ENCODE measurements at regions not wholly inside any gene's neighbourhood (a gene's known extent, or its start where the extent isn't known, plus 50 kb on each side); places are given as distances from the start of the nearest gene placed in this dataset.

DNA sequence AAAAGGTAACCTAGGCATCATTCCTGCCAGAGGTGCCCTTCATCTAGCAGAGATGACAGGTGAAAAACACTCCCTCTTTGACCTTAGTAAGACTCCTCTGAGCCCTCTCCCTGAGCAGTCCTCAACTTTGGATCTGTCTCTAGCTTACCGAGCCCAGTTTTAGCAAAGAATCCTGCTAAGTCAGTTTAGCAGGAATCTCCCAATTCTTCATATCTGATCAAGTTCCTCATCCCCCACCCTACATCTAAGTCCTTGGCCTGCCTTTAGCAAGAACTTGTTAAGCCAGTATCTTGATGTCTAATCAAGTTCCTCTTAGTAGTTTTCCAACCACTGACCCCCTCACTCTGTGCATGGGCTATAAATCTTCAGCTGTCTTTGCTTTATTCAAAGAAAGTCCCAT lies 235.6 kb downstream of the OMA1 start:
- no peaks in the 10 kb centered on the region for H3K36me3 Mint-ChIP-seq (ENCODE audit: low read depth)
- POLR2A ChIA-PET = no interaction called here
- intact Hi-C loops (cut with micrococcal nuclease) = no loop called here

DNA sequence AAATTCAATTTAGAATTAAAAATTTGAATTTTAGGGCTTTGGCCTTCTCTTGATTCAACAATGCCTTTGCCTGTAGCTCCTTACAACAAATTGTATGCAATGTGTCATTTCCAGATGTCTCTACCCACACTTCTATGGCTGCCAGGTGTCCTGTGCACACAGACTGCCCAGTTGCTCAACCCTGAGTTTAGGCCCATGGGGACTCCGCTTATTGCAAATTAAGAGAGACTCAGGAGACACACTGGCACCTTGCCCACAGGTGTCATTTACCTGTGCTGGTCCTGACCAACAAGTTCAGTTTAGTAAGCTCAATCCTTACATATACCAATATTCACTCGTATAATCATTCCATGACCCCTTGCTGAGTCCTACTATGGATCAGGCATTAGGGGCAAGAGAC lies 236.1 kb downstream of the OMA1 start:
- H3K9me3 Mint-ChIP-seq = no peaks in the 10 kb centered on the region
- POLR2A ChIA-PET = no interaction called here
- no peaks in the 10 kb centered on the region for H3K4me1 Mint-ChIP-seq (ENCODE audit: low read depth)
- no peak overlapping the region for H3K27ac Mint-ChIP-seq
- intact Hi-C loops (cut with micrococcal nuclease) = no loop called here
- TF ChIP-seq, protein P1, sequence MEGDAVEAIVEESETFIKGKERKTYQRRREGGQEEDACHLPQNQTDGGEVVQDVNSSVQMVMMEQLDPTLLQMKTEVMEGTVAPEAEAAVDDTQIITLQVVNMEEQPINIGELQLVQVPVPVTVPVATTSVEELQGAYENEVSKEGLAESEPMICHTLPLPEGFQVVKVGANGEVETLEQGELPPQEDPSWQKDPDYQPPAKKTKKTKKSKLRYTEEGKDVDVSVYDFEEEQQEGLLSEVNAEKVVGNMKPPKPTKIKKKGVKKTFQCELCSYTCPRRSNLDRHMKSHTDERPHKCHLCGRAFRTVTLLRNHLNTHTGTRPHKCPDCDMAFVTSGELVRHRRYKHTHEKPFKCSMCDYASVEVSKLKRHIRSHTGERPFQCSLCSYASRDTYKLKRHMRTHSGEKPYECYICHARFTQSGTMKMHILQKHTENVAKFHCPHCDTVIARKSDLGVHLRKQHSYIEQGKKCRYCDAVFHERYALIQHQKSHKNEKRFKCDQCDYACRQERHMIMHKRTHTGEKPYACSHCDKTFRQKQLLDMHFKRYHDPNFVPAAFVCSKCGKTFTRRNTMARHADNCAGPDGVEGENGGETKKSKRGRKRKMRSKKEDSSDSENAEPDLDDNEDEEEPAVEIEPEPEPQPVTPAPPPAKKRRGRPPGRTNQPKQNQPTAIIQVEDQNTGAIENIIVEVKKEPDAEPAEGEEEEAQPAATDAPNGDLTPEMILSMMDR (IDR thresholded peaks at IDR 0.05) = no peak
- no peak overlapping the region for H3K4me3 Mint-ChIP-seq
- ATAC-seq = no peak
- no peaks in the 10 kb centered on the region for H3K36me3 Mint-ChIP-seq (ENCODE audit: low read depth)
- H3K27me3 Mint-ChIP-seq = no peaks in the 10 kb centered on the region
- no peak for DNase-seq
- CTCF ChIA-PET = no interaction called here

More for the DNA sequence above, 235.6 kb downstream of the OMA1 start:
- Mint-ChIP-seq H3K27me3 (no peaks in the 10 kb centered on the region), H3K4me3 (no peak overlapping the region), H3K27ac (no peak overlapping the region), H3K9me3 (no peaks in the 10 kb centered on the region), H3K4me1 (ENCODE audit: low read depth) (no peaks in the 10 kb centered on the region)
- CTCF ChIA-PET = no interaction called here
- TF ChIP-seq, protein P1 (IDR thresholded peaks at IDR 0.05) = no peak
- no peak for DNase-seq
- no peak for ATAC-seq

DNA sequence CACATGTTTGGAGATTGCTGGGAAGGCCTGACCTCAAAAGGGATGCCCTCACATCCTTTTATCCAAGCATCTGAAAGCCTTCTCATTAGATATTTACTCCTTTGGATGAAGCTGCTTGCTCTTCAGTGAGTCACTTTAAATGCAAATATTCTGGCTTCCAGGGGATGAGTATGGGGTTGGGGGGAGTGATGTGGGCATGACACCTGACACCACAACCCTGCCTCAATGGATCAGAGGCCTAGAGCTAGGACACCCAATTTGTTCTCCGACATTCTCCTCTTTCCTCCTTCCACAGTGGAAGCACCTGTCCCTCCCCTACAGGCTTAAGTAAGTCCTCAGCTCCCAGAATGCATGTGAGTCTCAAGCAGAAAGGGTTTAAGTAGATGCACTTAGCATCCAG lies 238.3 kb downstream of the OMA1 start:
- no peak overlapping the region for H3K4me3 Mint-ChIP-seq
- DNase-seq (no peak), ATAC-seq (no peak)
- H3K4me1 Mint-ChIP-seq (ENCODE audit: low read depth) = no peaks in the 10 kb centered on the region
- no peaks in the 10 kb centered on the region for H3K27me3 Mint-ChIP-seq
- H3K27ac Mint-ChIP-seq = no peak overlapping the region
- POLR2A ChIA-PET = no interaction called here
- intact Hi-C loops (cut with micrococcal nuclease) = no loop called here
- CTCF ChIA-PET = no interaction called here
- TF ChIP-seq, protein P1 (IDR thresholded peaks at IDR 0.05) = no peak
- no peaks in the 10 kb centered on the region for H3K9me3 Mint-ChIP-seq
- H3K36me3 Mint-ChIP-seq (ENCODE audit: low read depth) = no peaks in the 10 kb centered on the region

DNA sequence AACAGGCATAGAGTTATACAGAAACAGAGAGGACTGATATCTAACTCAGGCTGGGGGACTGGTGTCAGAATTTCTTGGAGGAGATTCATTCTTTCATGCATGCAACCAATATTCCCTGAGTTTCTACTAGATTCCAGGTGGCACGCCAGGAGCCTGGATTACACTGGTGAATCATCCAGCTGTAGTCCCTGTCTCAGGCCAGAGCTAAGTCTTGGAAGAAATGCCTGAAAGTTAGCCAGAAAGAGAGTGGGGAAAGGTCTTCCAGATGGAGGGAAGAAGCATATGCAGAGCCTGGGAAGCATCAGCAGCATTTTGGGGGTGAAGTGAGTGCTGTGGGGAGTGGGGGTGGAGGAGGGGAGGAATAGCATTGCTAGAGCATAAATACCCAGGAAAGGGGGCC lies 239.1 kb downstream of the OMA1 start:
- Mint-ChIP-seq H3K27me3 (no peaks in the 10 kb centered on the region), H3K27ac (no peak overlapping the region), H3K36me3 (ENCODE audit: low read depth) (no peaks in the 10 kb centered on the region), H3K4me3 (no peak overlapping the region), H3K9me3 (no peaks in the 10 kb centered on the region), H3K4me1 (ENCODE audit: low read depth) (no peaks in the 10 kb centered on the region)
- POLR2A ChIA-PET = no interaction called here
- CTCF ChIA-PET = no interaction called here
- ATAC-seq = no peak
- intact Hi-C loops (cut with micrococcal nuclease) = no loop called here
- TF ChIP-seq, protein P1 (IDR thresholded peaks at IDR 0.05) = no peak
- DNase-seq = no peak

DNA sequence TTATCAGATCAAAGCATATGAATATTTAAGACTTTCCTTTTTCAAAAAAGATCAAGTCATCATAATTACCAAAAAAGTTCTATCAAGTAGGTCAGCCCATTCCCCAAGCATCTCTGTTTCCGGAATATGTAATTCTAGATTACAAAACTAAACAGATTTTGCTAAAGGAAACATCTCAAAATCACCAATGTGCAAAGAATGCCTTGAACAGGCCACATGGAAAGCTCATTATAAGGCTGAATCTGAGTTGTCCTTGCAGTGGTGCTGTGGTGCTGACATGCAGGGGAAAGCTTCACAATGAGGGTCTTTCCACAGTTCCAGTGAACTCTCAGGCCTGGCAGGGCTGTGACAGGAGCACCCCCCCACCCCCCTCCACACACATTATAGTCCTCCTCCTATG lies 240.9 kb downstream of the OMA1 start:
- no peaks in the 10 kb centered on the region for H3K4me1 Mint-ChIP-seq (ENCODE audit: low read depth)

More for the DNA sequence above, 240.9 kb downstream of the OMA1 start:
- ATAC-seq = no peak
- H3K27me3 Mint-ChIP-seq = no peaks in the 10 kb centered on the region
- intact Hi-C loops (cut with micrococcal nuclease) = no loop called here
- H3K36me3 Mint-ChIP-seq (ENCODE audit: low read depth) = no peaks in the 10 kb centered on the region
- TF ChIP-seq, protein P1 (IDR thresholded peaks at IDR 0.05) = no peak
- ChIA-PET POLR2A (no interaction called here), CTCF (no interaction called here)
- no peaks in the 10 kb centered on the region for H3K9me3 Mint-ChIP-seq
- no peak overlapping the region for H3K4me3 Mint-ChIP-seq
- H3K27ac Mint-ChIP-seq = no peak overlapping the region
- no peak for DNase-seq
